Transverse colon (tissue), 3 donors: ENCODE measurements at regions not wholly inside any gene's neighbourhood (a gene's known extent, or its start where the extent isn't known, plus 50 kb on each side); places are given as distances from the start of the nearest gene placed in this dataset.

Experiments used
- EP300 ChIP-seq: sonication (generic); formaldehyde crosslinking; IDR thresholded peaks from one replicate; pipeline ENCODE4 v1.6.1; 2017; ENCODE audit warnings: antibody characterized with exemption, low read depth
- POLR2A ChIP-seq: fragments of 450-650 bp; IDR thresholded peaks from one replicate; pipeline ENCODE4 v1.6.1; 2016; ENCODE audit warnings: antibody characterized with exemption, mild to moderate bottlenecking, moderate library complexity
- TF ChIP-seq, protein P1 (sequence below), 5 experiments: fragments of 200-600 bp in 3 of 5; fragments of 450-650 bp in 2 of 5; sonication (generic) in 3 of 5; IDR thresholded peaks; 1 replicate in 2 of 5; 2 replicates in 3 of 5; pipeline ENCODE4 v1.5.1; 2016 to 2017; ENCODE audit warnings: antibody characterized with exemption in 5 of 5, inconsistent platforms in 3 of 5, mild to moderate bottlenecking in 2 of 5, moderate library complexity in 1 of 5

DNA sequence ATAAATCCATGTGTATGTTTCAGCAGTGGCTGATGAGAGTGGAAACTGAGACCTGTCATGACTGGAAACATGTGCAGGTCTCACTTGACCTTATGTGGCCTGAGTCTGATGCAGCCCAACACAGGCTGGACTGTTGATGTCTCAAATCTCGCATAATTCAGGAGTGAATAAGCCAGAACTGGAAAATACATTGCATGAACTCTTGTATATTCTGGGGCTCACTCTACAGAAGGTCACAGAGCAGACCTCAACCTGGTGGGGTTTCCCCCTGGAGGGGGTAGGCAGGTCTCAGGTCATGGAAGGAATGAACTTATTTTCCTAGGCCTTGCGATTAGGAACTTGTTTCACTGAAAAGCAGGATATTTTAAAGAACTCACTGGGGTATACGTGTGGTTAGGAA, 146.3 kb upstream of the THUMPD2 start:
- TF ChIP-seq, protein P1, sequence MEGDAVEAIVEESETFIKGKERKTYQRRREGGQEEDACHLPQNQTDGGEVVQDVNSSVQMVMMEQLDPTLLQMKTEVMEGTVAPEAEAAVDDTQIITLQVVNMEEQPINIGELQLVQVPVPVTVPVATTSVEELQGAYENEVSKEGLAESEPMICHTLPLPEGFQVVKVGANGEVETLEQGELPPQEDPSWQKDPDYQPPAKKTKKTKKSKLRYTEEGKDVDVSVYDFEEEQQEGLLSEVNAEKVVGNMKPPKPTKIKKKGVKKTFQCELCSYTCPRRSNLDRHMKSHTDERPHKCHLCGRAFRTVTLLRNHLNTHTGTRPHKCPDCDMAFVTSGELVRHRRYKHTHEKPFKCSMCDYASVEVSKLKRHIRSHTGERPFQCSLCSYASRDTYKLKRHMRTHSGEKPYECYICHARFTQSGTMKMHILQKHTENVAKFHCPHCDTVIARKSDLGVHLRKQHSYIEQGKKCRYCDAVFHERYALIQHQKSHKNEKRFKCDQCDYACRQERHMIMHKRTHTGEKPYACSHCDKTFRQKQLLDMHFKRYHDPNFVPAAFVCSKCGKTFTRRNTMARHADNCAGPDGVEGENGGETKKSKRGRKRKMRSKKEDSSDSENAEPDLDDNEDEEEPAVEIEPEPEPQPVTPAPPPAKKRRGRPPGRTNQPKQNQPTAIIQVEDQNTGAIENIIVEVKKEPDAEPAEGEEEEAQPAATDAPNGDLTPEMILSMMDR (IDR thresholded peaks at IDR 0.05) = no peak
- TF ChIP-seq POLR2A (no peak), EP300 (no peak)
